KMS-11 (cell line): ENCODE measurements at regions not wholly inside any gene's neighbourhood (a gene's known extent, or its start where the extent isn't known, plus 50 kb on each side); places are given as distances from the start of the nearest gene placed in this dataset.

Source experiments
- H2AFZ ChIP-seq: fragments of 200-600 bp; sonication (generic); 2 replicates; pipeline ENCODE4 v1.6.1; 2016; ENCODE audit warnings: antibody characterized with exemption, mixed run types, low read depth
- H3K27ac ChIP-seq: fragments of 200-600 bp; sonication (generic); 2 replicates; pipeline ENCODE4 v1.6.1; 2016; ENCODE audit warnings: mild to moderate bottlenecking, mixed run types
- H3K27me3 ChIP-seq: fragments of 200-600 bp; sonication (generic); 2 replicates; pipeline ENCODE4 v1.6.1; 2017; ENCODE audit warnings: mild to moderate bottlenecking, low read depth, mixed run types, moderate library complexity; ENCODE audit not compliant: insufficient read depth
- H3K36me3 ChIP-seq: fragments of 200-600 bp; sonication (generic); 2 replicates; pipeline ENCODE4 v1.6.1; 2017; ENCODE audit warnings: mild to moderate bottlenecking, mixed run types; ENCODE audit not compliant: insufficient read depth
- H3K4me1 ChIP-seq: fragments of 200-600 bp; sonication (generic); 2 replicates; pipeline ENCODE4 v1.6.1; 2016; ENCODE audit warnings: mild to moderate bottlenecking, low read depth, mixed run types; ENCODE audit not compliant: poor library complexity, severe bottlenecking
- H3K4me2 ChIP-seq: fragments of 200-600 bp; sonication (generic); 2 replicates; pipeline ENCODE4 v1.7.0; 2016; ENCODE audit warnings: mild to moderate bottlenecking, mixed run types
- H3K4me3 ChIP-seq: fragments of 200-600 bp; sonication (generic); IDR thresholded peaks from 2 replicates; pipeline ENCODE4 v1.6.1; 2017; ENCODE audit warnings: low read depth, low read length, mixed read lengths; ENCODE audit not compliant: insufficient read depth
- H3K79me2 ChIP-seq: fragments of 200-600 bp; sonication (generic); 2 replicates; pipeline ENCODE4 v1.6.1; 2016; ENCODE audit warnings: low read depth, mixed run types; ENCODE audit not compliant: insufficient read depth
- H3K9ac ChIP-seq: fragments of 200-600 bp; sonication (generic); 2 replicates; pipeline ENCODE4 v1.6.1; 2016; ENCODE audit warnings: mild to moderate bottlenecking, mixed run types
- H4K20me1 ChIP-seq: fragments of 200-600 bp; sonication (generic); 2 replicates; pipeline ENCODE4 v1.6.1; 2016; ENCODE audit warnings: mild to moderate bottlenecking, mixed run types; ENCODE audit not compliant: insufficient read depth
- TF ChIP-seq, protein P1 (sequence below): fragments of 200-600 bp; sonication (generic); conservative IDR thresholded peaks from 2 replicates; pipeline ENCODE4 v1.6.1; 2017; ENCODE audit warnings: low read depth, mild to moderate bottlenecking, antibody characterized with exemption, low read length, moderate library complexity, mixed read lengths

- Histone ChIP-seq H3K4me2 (no peak overlapping the region), H3K36me3 (no peaks in the 10 kb centered on the region), H2AFZ (no peak overlapping the region), H3K79me2 (no peaks in the 10 kb centered on the region), H4K20me1 (no peaks in the 10 kb centered on the region), H3K4me3 (no peak overlapping the region), H3K27me3 (no peaks in the 10 kb centered on the region), H3K4me1 (no peaks in the 10 kb centered on the region), H3K27ac (no peak overlapping the region), H3K9ac (no peak overlapping the region)
- TF ChIP-seq, protein P1, sequence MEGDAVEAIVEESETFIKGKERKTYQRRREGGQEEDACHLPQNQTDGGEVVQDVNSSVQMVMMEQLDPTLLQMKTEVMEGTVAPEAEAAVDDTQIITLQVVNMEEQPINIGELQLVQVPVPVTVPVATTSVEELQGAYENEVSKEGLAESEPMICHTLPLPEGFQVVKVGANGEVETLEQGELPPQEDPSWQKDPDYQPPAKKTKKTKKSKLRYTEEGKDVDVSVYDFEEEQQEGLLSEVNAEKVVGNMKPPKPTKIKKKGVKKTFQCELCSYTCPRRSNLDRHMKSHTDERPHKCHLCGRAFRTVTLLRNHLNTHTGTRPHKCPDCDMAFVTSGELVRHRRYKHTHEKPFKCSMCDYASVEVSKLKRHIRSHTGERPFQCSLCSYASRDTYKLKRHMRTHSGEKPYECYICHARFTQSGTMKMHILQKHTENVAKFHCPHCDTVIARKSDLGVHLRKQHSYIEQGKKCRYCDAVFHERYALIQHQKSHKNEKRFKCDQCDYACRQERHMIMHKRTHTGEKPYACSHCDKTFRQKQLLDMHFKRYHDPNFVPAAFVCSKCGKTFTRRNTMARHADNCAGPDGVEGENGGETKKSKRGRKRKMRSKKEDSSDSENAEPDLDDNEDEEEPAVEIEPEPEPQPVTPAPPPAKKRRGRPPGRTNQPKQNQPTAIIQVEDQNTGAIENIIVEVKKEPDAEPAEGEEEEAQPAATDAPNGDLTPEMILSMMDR = no peak
Measured at GRCh38 chr10:54908019-54908418, 107.0 kb upstream of the PCDH15 start.

- no peak overlapping the region for H3K4me2 ChIP-seq
- no peak overlapping the region for H3K27ac ChIP-seq
Measured at GRCh38 chr10:54906940-54907339, 105.9 kb upstream of the PCDH15 start.

DNA sequence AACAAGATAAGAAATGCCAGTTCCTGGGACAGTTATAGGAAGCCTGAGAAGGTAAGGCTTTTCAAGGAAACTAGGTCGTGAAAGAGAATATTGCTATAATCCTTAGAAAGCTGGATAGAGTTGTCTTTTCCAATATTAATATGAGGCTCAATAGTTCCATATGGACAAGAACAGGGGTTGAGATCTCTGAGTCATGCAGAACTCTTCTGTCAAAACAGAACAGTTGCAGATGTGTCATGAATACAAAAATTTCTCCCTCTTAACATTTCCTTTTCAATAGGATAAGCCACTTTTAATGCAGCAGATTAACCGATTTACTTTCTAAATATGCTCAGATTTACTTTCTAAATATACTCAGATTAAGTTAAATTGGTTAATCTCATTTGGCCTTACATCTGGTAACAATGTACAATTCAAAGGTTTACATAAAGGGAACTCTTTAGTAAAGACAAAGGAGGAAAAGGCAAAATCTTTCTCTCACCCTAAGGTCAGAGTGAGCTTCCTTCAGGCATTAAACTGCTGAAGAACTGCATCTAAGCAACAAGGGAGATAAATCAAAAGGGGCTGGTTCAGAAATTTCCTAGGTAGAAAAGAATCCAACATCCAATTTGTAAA lies 104.7 kb upstream of the PCDH15 start:
- H3K36me3 ChIP-seq = no peaks in the 10 kb centered on the region
- TF ChIP-seq, protein P1 = no peak
- no peaks in the 10 kb centered on the region for H4K20me1 ChIP-seq
- no peak overlapping the region for H3K9ac ChIP-seq
- H3K79me2 ChIP-seq = no peaks in the 10 kb centered on the region
- H3K4me1 ChIP-seq = peaks cover 14% of the 10 kb centered on the region
- H2AFZ ChIP-seq = no peak overlapping the region
- no peak overlapping the region for H3K27ac ChIP-seq
- no peaks in the 10 kb centered on the region for H3K27me3 ChIP-seq
- H3K4me3 ChIP-seq = no peak overlapping the region
- no peak overlapping the region for H3K4me2 ChIP-seq

More at GRCh38 chr10:54906940-54907339, 105.9 kb upstream of the PCDH15 start:
- Histone ChIP-seq H3K9ac (no peak overlapping the region), H3K27me3 (no peaks in the 10 kb centered on the region), H4K20me1 (no peaks in the 10 kb centered on the region), H3K4me1 (peaks cover 1% of the 10 kb centered on the region), H3K36me3 (no peaks in the 10 kb centered on the region), H3K4me3 (no peak overlapping the region), H2AFZ (no peak overlapping the region), H3K79me2 (no peaks in the 10 kb centered on the region)
- TF ChIP-seq, protein P1 = no peak

DNA sequence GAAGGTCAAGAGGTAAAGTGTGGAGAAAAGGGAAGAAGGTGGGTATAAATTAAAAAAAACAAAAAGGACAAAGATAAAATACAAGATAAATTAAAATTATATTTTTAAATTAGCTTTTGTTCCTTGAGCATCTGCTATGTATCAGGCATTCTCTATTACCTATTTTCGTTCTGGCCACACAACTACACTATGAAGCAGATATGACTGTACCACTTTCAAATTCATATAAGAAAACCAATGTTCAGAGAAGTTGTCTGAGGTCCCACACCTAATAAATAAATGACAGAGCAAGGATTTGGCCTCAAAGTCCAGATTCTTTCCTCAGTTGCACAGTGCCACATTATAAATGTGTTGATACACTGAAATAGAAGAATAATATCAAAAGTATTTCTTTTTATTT lies 103.8 kb upstream of the PCDH15 start:
- Histone ChIP-seq H2AFZ (no peak overlapping the region), H3K79me2 (no peaks in the 10 kb centered on the region), H3K27ac (no peak overlapping the region), H3K9ac (no peak overlapping the region), H3K27me3 (no peaks in the 10 kb centered on the region), H3K4me1 (peaks cover 21% of the 10 kb centered on the region), H3K4me2 (no peak overlapping the region), H4K20me1 (no peaks in the 10 kb centered on the region), H3K4me3 (no peak overlapping the region), H3K36me3 (no peaks in the 10 kb centered on the region)
- TF ChIP-seq, protein P1 = no peak
